WTC11 (cell line): ENCODE measurements at regions not wholly inside any gene's neighbourhood (a gene's known extent, or its start where the extent isn't known, plus 50 kb on each side); places are given as distances from the start of the nearest gene placed in this dataset.

Experiments
- ATAC-seq: fragments of 200-7000 bp; cut with Tn5 transposase; 2 replicates; pipeline ENCODE4 v1.10.0; 2021; ENCODE audit warnings: mild to moderate bottlenecking, moderate library complexity
- CTCF ChIA-PET: fragments of 300-600 bp; sonication (Branson Sonifier 250); formaldehyde crosslinking; loops from one replicate; lab custom pipeline; 2021; ENCODE audit warnings: antibody characterized with exemption; lab: Charles Lee
- POLR2A ChIA-PET: fragments of 350-600 bp; sonication (Branson Sonifier 250); formaldehyde crosslinking; loops from one replicate; lab custom pipeline; 2021; ENCODE audit warnings: antibody characterized with exemption; lab: Charles Lee
- DNase-seq: peaks from one replicate; pipeline ENCODE4 v3.0.0; 2021; ENCODE audit warnings: low spot score
- H3K27ac Mint-ChIP-seq: 2 replicates; pipeline ENCODE4 v1.8.0; 2021; ENCODE audit warnings: mixed read lengths
- H3K27me3 Mint-ChIP-seq: 2 replicates; pipeline ENCODE4 v1.8.0; 2021; ENCODE audit warnings: low read depth, mild to moderate bottlenecking, moderate library complexity, mixed read lengths
- H3K36me3 Mint-ChIP-seq: 2 replicates; pipeline ENCODE4 v1.8.0; 2021; ENCODE audit warnings: mixed read lengths
- H3K4me1 Mint-ChIP-seq: 2 replicates; pipeline ENCODE4 v1.8.0; 2022; ENCODE audit warnings: mixed read lengths
- H3K4me3 Mint-ChIP-seq: 2 replicates; pipeline ENCODE4 v1.8.0; 2021; ENCODE audit warnings: mild to moderate bottlenecking, moderate library complexity, mixed read lengths
- H3K9me3 Mint-ChIP-seq: 2 replicates; pipeline ENCODE4 v1.8.0; 2021; ENCODE audit warnings: mixed read lengths
- ATF3 ChIP-seq: sonication (generic); formaldehyde crosslinking; conservative IDR thresholded peaks from 2 replicates; pipeline ENCODE4 v1.8.1; 2022; ENCODE audit warnings: mild to moderate bottlenecking, missing genetic modification reagents
- E2F1 ChIP-seq: sonication (generic); formaldehyde crosslinking; IDR thresholded peaks from 2 replicates; pipeline ENCODE4 v1.8.0; 2022; ENCODE audit warnings: mild to moderate bottlenecking, missing genetic modification reagents
- E2F4 ChIP-seq: sonication (generic); formaldehyde crosslinking; IDR thresholded peaks from 2 replicates; pipeline ENCODE4 v1.8.1; 2022; ENCODE audit warnings: low read depth, mild to moderate bottlenecking, moderate library complexity, missing genetic modification reagents, borderline replicate concordance
- E2F5 ChIP-seq: sonication (generic); formaldehyde crosslinking; IDR thresholded peaks from 2 replicates; pipeline ENCODE4 v1.8.1; 2022; ENCODE audit warnings: mild to moderate bottlenecking, moderate library complexity, missing genetic modification reagents
- EMX1 ChIP-seq: fragments of 250-450 bp; sonication (Bioruptor Pico); IDR thresholded peaks from 2 replicates; pipeline ENCODE4 v1.8.0; 2021; ENCODE audit warnings: mild to moderate bottlenecking
- HMGA2 ChIP-seq: fragments of 250-450 bp; sonication (Bioruptor Pico); IDR thresholded peaks from 2 replicates; pipeline ENCODE4 v1.4.0; 2021; ENCODE audit warnings: mild to moderate bottlenecking, moderate library complexity
- IRF2 ChIP-seq: sonication (generic); formaldehyde crosslinking; IDR thresholded peaks from 2 replicates; pipeline ENCODE4 v1.8.0; 2022; ENCODE audit warnings: low read depth, missing genetic modification reagents, borderline replicate concordance
- KAT7 ChIP-seq: sonication (generic); formaldehyde crosslinking; IDR thresholded peaks from 2 replicates; pipeline ENCODE4 v1.8.1; 2023; ENCODE audit warnings: missing genetic modification reagents, mild to moderate bottlenecking, borderline replicate concordance
- MXD4 ChIP-seq: fragments of 250-450 bp; sonication (Bioruptor Pico); IDR thresholded peaks from 2 replicates; pipeline ENCODE4 v1.8.0; 2021; ENCODE audit warnings: mild to moderate bottlenecking, moderate library complexity, borderline replicate concordance
- NR3C1 ChIP-seq: sonication (generic); formaldehyde crosslinking; conservative IDR thresholded peaks from 2 replicates; pipeline ENCODE4 v1.8.1; 2023; ENCODE audit warnings: low read depth, mild to moderate bottlenecking, missing genetic modification reagents
- RORB ChIP-seq: fragments of 250-450 bp; sonication (Bioruptor Pico); IDR thresholded peaks from 2 replicates; pipeline ENCODE4 v1.9.0; 2021; ENCODE audit warnings: mild to moderate bottlenecking
- SMAD4 ChIP-seq: sonication (generic); formaldehyde crosslinking; IDR thresholded peaks from 2 replicates; pipeline ENCODE4 v1.8.0; 2022; ENCODE audit warnings: mild to moderate bottlenecking, missing genetic modification reagents
- SOX15 ChIP-seq: fragments of 250-450 bp; sonication (Bioruptor Pico); IDR thresholded peaks from 2 replicates; pipeline ENCODE4 v1.9.0; 2021; ENCODE audit warnings: mild to moderate bottlenecking
- TCF7 ChIP-seq: sonication (generic); formaldehyde crosslinking; IDR thresholded peaks from 2 replicates; pipeline ENCODE4 v1.8.0; 2022; ENCODE audit warnings: mild to moderate bottlenecking, low read depth, missing genetic modification reagents, moderate library complexity
- TEAD1 ChIP-seq: sonication (generic); formaldehyde crosslinking; IDR thresholded peaks from 2 replicates; pipeline ENCODE4 v1.8.0; 2022; ENCODE audit warnings: mild to moderate bottlenecking, missing genetic modification reagents
- ZNF121 ChIP-seq: sonication (generic); formaldehyde crosslinking; IDR thresholded peaks from 2 replicates; pipeline ENCODE4 v1.8.0; 2023; ENCODE audit warnings: missing genetic modification reagents
- ZNF138 ChIP-seq: sonication (generic); formaldehyde crosslinking; conservative IDR thresholded peaks from 2 replicates; pipeline ENCODE4 v1.8.1; 2022; ENCODE audit warnings: mild to moderate bottlenecking, moderate library complexity, missing genetic modification reagents
- ZNF219 ChIP-seq: sonication (generic); formaldehyde crosslinking; IDR thresholded peaks from 2 replicates; pipeline ENCODE4 v1.8.0; 2023; ENCODE audit warnings: missing genetic modification reagents, mild to moderate bottlenecking, borderline replicate concordance
- ZNF671 ChIP-seq: fragments of 250-450 bp; sonication (Bioruptor Pico); IDR thresholded peaks from 2 replicates; pipeline ENCODE4 v1.8.0; 2021; ENCODE audit warnings: mild to moderate bottlenecking
- ZSCAN18 ChIP-seq: fragments of 250-450 bp; sonication (Bioruptor Pico); IDR thresholded peaks from 2 replicates; pipeline ENCODE4 v2.1.2; 2022; ENCODE audit warnings: mild to moderate bottlenecking, moderate library complexity
- TF ChIP-seq, protein P1 (sequence below): fragments of 250-450 bp; sonication (Bioruptor Pico); IDR thresholded peaks from 2 replicates; pipeline ENCODE4 v1.9.0; 2021; ENCODE audit warnings: moderate library complexity, mild to moderate bottlenecking, inconsistent platforms, borderline replicate concordance
- TF ChIP-seq, protein P2 (sequence below): sonication (generic); formaldehyde crosslinking; IDR thresholded peaks from 2 replicates; pipeline ENCODE4 v1.8.0; 2022; ENCODE audit warnings: mild to moderate bottlenecking, missing genetic modification reagents

- TF ChIP-seq ZSCAN18 (CRISPR knock-in tag) (no peak), TCF7 (CRISPR knock-in tag) (no peak)
- TF ChIP-seq, all 79 proteins: peak for 0
Measured at GRCh38 chr6:159565181-159565710, 127.8 kb downstream of the SOD2 start (continued).

DNA sequence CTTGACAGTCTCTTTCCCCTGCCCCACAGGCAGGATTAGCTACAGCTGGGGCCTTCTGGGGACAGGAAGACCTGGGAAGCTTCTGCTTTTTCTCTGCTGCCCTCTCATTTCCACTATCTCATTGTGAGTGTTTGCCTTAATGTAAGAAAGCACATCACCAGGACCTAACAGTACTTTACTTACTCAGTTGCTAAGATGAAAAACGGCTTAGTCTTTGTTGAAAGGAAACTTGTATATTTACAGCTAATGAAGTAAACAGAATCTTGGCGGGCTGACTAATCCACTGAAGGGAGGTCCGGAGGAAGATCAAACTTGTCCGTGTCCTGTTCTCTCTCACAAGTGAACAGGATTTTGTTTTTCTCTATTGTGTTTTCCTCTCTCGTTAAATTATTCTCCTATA, 128.6 kb downstream of the SOD2 start:
- POLR2A ChIA-PET, result no interaction called here

GRCh38 chr6:159557031-159557430, 136.0 kb downstream of the SOD2 start:
- Mint-ChIP-seq H3K27ac (no peak overlapping the region), H3K9me3 (peaks cover 2% of the 10 kb centered on the region; the same call in 1 of the 2 replicates)
- no peak for TF ChIP-seq E2F4
- no peak for TF ChIP-seq ATF3 (CRISPR knock-in tag)
- TF ChIP-seq MXD4 (CRISPR knock-in tag), result no peak
- TF ChIP-seq ZNF219 (CRISPR knock-in tag), result no peak
- TF ChIP-seq IRF2 (CRISPR knock-in tag), result no peak
- TF ChIP-seq NR3C1, result no peak
- TF ChIP-seq, all 79 proteins: peak for 0
- no peaks in the 10 kb centered on the region for H3K36me3 Mint-ChIP-seq
- ATAC-seq (no peak), DNase-seq (no peak)
- ChIA-PET POLR2A (no interaction called here), CTCF (interaction anchor here (1.2 to 1.6 kb wide), 2 partner anchors 17 to 383 kb away, joined by 4 to 6 read pairs; no protein-coding TSS in a partner anchor)
- H3K27me3 Mint-ChIP-seq, result peaks cover under 1% of the 10 kb centered on the region
- H3K4me3 Mint-ChIP-seq, result no peak overlapping the region
- H3K4me1 Mint-ChIP-seq, result no peaks in the 10 kb centered on the region

More for the DNA sequence above, 128.6 kb downstream of the SOD2 start:
- H3K27me3 Mint-ChIP-seq, result no peaks in the 10 kb centered on the region; the same call in 1 of the 2 replicates
- ATAC-seq (no peak), DNase-seq (no peak)
- no peak overlapping the region for H3K27ac Mint-ChIP-seq
- H3K9me3 Mint-ChIP-seq, result peaks cover 18% of the 10 kb centered on the region
- CTCF ChIA-PET, result interaction anchor here (0.7 to 3.0 kb wide), 4 partner anchors 25 to 69 kb away, joined by 3 to 12 read pairs (median 7); no protein-coding TSS in a partner anchor
- peaks cover 7% of the 10 kb centered on the region; the same call in 1 of the 2 replicates for H3K36me3 Mint-ChIP-seq
- H3K4me3 Mint-ChIP-seq, result no peak overlapping the region
- H3K4me1 Mint-ChIP-seq, result no peaks in the 10 kb centered on the region
- TF ChIP-seq ZNF138 (CRISPR knock-in tag) (no peak), EMX1 (no peak), SMAD4 (no peak), E2F1 (CRISPR knock-in tag) (no peak)
- TF ChIP-seq, protein P1, sequence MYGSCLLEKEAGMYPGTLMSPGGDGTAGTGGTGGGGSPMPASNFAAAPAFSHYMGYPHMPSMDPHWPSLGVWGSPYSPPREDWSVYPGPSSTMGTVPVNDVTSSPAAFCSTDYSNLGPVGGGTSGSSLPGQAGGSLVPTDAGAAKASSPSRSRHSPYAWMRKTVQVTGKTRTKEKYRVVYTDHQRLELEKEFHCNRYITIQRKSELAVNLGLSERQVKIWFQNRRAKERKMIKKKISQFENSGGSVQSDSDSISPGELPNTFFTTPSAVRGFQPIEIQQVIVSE (CRISPR knock-in tag), result no peak
- TF ChIP-seq, all 79 proteins: peak for 0

DNA sequence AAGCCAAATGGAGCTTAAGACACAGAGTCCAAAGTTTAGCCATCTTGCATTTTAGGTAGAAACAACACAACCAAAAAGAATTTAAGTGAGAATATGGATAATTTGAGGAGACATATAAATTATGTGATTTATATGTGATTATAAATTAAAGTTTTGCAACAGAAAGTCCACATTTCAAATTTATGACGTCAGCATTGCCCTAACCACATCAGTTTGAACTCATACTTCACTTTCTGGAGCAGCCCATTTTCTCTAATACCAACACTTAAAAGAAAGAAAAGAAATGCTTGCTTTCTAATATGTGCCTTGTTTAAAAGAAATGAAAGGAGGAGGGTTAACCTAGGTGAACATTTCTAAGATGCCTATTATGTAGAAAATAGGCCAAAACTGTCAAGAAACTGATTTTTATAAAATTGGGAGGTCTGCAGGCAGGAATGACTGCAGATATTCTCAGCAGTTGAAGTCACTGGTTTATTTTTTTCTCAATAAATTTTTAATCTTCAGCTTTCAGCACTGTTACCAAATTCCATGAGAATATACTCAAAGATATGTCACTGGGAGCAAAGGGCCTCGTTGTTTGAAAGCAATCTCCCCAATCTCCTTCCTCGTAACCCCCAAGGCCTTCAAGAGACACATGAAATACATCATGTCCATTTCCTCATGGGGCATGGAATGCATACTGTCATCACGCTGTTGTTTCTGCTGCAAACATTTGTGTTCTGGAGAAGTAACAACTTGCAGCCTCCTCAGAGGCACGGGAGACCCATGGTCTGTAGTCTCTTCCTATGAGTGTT, 137.8 kb downstream of the SOD2 start:
- ChIA-PET CTCF (interaction anchor here (1.1 kb wide), 2 partner anchors 15 to 16 kb away, joined by 3 to 4 read pairs; no protein-coding TSS in a partner anchor), POLR2A (no interaction called here)
- Mint-ChIP-seq H3K27me3 (peaks cover 8% of the 10 kb centered on the region), H3K36me3 (no peaks in the 10 kb centered on the region), H3K4me3 (no peak overlapping the region), H3K9me3 (peaks cover 19% of the 10 kb centered on the region), H3K4me1 (no peaks in the 10 kb centered on the region), H3K27ac (no peak overlapping the region)
- no peak for ATAC-seq
- no peak for DNase-seq
- TF ChIP-seq, protein P2, sequence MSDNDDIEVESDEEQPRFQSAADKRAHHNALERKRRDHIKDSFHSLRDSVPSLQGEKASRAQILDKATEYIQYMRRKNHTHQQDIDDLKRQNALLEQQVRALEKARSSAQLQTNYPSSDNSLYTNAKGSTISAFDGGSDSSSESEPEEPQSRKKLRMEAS, result no peak
- TF ChIP-seq KAT7 (CRISPR knock-in tag) (no peak), SMAD4 (no peak), HMGA2 (CRISPR knock-in tag) (no peak), MXD4 (CRISPR knock-in tag) (no peak), RORB (CRISPR knock-in tag) (no peak), E2F5 (CRISPR knock-in tag) (no peak), ZNF671 (CRISPR knock-in tag) (no peak), SOX15 (CRISPR knock-in tag) (no peak), ZNF121 (CRISPR knock-in tag) (no peak), TEAD1 (no peak)
